GM18517 (cell line): ENCODE measurements at regions not wholly inside any gene's neighbourhood (a gene's known extent, or its start where the extent isn't known, plus 50 kb on each side); places are given as distances from the start of the nearest gene placed in this dataset.

ENCODE experiments used
- ATAC-seq: cut with Tn5 transposase; IDR thresholded peaks from one replicate; pipeline ENCODE4 v1.9.1; 2021; ENCODE audit warnings: mild to moderate bottlenecking, moderate library complexity; ENCODE audit not compliant: unreplicated experiment

GRCh38 chr2:134191835-134192234 lies 62.0 kb upstream of the MGAT5 start:
- ATAC-seq, result no peak

DNA sequence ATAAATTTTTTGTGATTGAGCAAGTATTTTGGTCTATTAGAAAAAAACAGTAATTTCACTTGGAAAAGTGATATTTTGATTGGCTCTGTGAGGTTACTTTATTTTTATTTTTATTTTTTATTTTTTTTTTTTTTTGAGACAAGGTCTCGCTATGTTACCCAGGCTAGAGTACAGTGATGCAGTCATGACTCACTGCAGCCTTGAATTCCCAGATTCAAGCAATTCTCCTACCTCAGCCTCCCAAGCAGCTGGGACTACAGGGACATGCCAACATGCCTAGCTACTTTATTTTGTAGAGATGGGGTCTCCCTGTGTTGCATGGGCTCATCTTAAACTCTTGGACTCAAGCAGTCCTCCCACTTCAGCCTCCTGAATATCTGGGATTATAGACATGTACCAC lies 60.9 kb upstream of the MGAT5 start:
- no peak for ATAC-seq

- no peak for ATAC-seq
Measured at GRCh38 chr2:134194519-134194918, 59.4 kb upstream of the MGAT5 start.

DNA sequence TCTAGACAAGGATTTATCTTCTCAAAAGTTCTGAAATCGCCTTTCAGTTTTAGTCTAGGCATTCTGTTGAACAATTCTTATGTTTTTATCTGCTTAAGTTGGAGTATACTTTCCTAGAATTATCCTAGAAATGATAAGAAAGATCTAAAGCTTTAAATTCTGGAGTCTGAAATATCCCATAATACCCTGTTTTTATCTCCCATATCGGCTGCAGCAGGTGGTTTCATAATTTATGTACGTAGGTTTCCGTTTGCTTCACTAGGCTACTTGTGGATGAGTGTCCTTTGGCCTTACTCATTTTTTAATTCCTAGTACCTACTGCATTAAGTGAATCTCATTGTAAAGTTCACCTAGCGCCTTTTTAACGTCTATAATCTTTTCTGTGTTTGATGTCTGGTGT lies 58.5 kb upstream of the MGAT5 start:
- no peak for ATAC-seq

GRCh38 chr2:134197445-134197844 lies 56.4 kb upstream of the MGAT5 start:
- no peak for ATAC-seq

DNA sequence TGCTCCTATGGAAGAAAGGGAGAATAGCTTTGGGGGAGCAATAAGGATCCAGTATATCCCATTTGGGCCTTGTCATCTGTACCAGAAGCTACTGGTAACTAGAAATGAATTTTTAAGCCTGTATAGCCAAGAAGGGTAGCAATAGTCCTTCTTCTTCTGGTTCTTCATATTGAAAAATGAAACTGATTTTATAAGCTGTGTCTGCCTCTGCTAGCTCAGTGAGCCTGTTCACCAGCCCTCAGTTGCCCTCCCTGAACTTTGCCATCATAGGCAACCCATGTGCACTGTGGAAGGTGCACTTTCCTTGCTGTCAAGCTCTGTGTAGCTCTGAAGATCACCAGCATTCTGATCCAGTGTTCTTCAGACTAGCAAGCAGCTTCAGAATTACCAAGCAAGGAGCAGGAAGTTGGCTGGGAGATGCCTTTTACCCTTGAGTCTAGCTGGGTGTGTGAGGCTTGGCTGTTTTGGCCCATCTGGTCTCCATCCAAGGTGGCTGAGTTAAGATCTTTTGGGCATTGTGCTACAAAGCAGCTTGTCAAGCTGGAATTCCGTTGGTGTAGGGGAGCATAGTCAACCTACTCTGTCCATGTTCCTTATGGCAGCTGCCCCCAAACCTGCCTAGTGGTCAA lies 55.8 kb upstream of the MGAT5 start:
- ATAC-seq, result no peak

GRCh38 chr2:134199123-134199522 lies 54.7 kb upstream of the MGAT5 start:
- no peak for ATAC-seq

DNA sequence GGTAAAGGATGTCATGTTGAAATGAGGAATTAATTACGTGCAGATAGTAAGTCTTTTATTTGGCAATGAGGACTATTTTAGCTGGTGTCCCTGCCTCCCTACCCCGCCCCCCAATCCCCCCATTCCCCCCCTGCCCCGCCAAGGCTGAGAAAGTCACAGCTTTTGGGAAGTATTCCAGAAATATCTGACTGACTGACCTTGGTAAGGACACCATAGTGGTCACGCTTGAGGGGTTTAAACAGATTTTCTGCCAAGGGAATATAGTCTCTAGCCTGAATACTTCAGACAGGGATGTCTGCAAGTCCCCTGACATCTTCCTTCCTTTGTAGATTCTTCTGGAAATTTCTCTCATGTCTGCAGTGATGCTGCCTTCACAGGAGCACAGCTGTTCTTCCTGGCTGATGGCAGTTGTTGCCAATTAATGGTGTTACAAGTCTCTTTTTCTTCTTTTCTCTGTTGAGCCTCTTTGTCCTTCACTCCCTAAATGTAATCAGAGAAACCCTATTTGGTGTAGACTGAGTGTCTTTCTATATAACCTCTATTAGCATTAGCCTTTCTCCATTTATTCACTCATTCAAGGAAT lies 53.7 kb upstream of the MGAT5 start:
- no peak for ATAC-seq

- ATAC-seq, result no peak
Measured at GRCh38 chr2:134201533-134201932, 52.3 kb upstream of the MGAT5 start.

DNA sequence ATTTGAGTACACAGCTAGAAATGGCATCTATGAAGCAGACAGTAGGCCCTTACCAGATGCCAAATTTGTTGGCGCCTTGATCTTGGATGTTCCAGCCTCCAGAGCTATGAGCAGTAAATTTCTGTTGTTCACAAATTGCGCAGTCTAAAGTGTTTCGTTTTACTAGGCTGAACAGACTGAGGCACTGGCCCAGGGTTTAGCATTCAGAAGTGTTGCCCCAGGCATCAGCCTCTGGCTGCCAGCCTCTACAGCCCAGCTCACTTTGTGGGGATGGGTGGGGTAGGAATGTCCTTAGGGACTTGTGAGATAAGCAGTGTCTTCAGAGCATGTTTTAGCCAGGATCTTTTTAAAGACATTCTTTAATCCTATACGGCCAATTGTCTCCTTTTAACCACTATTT lies 51.5 kb upstream of the MGAT5 start:
- no peak for ATAC-seq

GRCh38 chr2:134203175-134203574 lies 50.7 kb upstream of the MGAT5 start:
- no peak for ATAC-seq
